AG04450 (cell line): ENCODE measurements at regions not wholly inside any gene's neighbourhood (a gene's known extent, or its start where the extent isn't known, plus 50 kb on each side); places are given as distances from the start of the nearest gene placed in this dataset. TPM values are rescaled to one million over a fixed set of nuclear protein-coding genes. Genes with fewer than 3 reads are reported as not detected.

Experiments
- CTCF ChIA-PET: fragments of 300-600, 350-600 bp; formaldehyde crosslinking; extraction: SDS; loops from one replicate; lab custom pipeline; 2022; ENCODE audit warnings: antibody characterized with exemption, inconsistent platforms; lab: Charles Lee
- POLR2A ChIA-PET: fragments of 350-600 bp; formaldehyde crosslinking; extraction: SDS; loops from one replicate; lab custom pipeline; 2021; ENCODE audit warnings: antibody characterized with exemption, inconsistent platforms; lab: Yijun Ruan, JAX
- DNase-seq: peaks from one replicate; pipeline ENCODE4 v3.0.0-alpha.2; 2011; ENCODE audit warnings: low read depth, low spot score
- H3K27ac ChIP-seq: one replicate; pipeline ENCODE4 v1.5.1; 2012; ENCODE audit warnings: low read depth, low read length, control low read depth
- H3K27me3 ChIP-seq: one replicate; pipeline ENCODE4 v1.6.0; 2012; ENCODE audit warnings: low read length; ENCODE audit not compliant: control insufficient read depth, insufficient read depth
- H3K4me3 ChIP-seq: 2 replicates; pipeline ENCODE4 v1.5.1; 2011; ENCODE audit warnings: mild to moderate bottlenecking, low read depth, low read length, control low read depth
- H3K9me3 ChIP-seq: 2 replicates; pipeline ENCODE4 v1.5.1; 2012; ENCODE audit warnings: low read length; ENCODE audit not compliant: control insufficient read depth, insufficient read depth
- small RNA-seq: library from RNA; depleted of rRNA; stranded (forward); fragments of <200 nt; gene quantifications from one replicate; pipeline ENCODE3, GENCODE V24; 2012; ENCODE audit warnings: low read depth; ENCODE audit not compliant: insufficient read length
- TF ChIP-seq, protein P1 (sequence below): IDR thresholded peaks from 2 replicates; pipeline ENCODE4 v1.5.1; 2011; ENCODE audit warnings: low read depth, low read length, control low read depth, inconsistent platforms

DNA sequence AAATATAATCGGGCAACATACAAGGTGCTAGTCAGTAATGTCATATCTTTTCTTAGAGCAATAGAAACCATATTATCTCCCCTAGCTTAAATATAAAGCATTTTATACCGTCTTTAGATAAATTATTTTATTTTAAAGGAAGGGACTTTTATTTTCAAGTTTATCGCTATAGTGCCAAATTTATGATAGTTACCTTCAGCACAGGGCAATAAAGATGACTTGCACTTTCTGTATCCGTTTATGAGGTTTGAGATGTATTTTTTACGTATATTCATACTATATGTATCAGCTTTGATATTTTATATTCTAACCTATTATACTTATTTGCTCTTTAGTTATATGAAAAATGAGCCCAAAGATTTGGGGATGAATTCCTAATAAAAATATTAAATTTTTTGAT is 61.6 kb upstream of the CARD18 start:
- POLR2A ChIA-PET: no interaction called here
- Histone ChIP-seq H3K9me3 (no peaks in the 10 kb centered on the region), H3K27ac (no peak overlapping the region), H3K27me3 (no peaks in the 10 kb centered on the region), H3K4me3 (no peak overlapping the region)
- TF ChIP-seq, protein P1, sequence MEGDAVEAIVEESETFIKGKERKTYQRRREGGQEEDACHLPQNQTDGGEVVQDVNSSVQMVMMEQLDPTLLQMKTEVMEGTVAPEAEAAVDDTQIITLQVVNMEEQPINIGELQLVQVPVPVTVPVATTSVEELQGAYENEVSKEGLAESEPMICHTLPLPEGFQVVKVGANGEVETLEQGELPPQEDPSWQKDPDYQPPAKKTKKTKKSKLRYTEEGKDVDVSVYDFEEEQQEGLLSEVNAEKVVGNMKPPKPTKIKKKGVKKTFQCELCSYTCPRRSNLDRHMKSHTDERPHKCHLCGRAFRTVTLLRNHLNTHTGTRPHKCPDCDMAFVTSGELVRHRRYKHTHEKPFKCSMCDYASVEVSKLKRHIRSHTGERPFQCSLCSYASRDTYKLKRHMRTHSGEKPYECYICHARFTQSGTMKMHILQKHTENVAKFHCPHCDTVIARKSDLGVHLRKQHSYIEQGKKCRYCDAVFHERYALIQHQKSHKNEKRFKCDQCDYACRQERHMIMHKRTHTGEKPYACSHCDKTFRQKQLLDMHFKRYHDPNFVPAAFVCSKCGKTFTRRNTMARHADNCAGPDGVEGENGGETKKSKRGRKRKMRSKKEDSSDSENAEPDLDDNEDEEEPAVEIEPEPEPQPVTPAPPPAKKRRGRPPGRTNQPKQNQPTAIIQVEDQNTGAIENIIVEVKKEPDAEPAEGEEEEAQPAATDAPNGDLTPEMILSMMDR: no peak
- no peak for DNase-seq
- CTCF ChIA-PET: no interaction called here

DNA sequence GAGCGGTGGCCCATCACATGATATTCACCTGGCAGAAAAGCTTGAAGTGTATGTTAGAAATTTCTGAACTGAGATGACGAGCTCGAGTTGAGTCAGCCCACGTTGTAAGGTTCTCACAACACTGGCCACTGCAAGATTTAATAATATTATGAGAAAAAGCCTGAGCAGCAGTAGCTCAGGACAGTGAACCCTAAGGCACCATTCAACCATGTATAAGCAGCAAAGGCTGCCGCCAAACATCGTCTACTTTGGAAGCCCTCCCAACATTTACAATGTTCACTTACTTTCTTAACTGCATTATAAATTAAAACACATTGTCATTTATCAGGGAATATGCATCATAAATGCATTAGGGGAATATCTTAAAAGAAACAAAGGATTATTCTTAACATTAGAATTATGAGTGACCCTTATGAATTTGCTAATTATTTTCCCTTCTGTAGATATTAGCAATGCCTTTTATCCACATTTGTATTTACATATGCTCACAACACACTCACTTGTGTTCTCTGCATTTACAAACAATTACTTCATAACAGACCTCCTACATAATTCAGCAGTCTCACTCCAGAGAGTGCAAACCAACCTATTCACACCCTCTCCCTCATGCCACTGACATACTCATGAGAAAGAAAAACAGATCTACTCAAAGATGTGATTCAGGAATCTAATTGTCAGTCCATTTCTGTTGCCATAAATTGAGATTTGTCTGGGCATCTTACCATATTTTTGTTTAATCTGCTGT is 57.7 kb upstream of the CARD18 start:
- ChIA-PET CTCF (no interaction called here), POLR2A (no interaction called here)
- Histone ChIP-seq H3K9me3 (no peaks in the 10 kb centered on the region), H3K27me3 (no peaks in the 10 kb centered on the region), H3K27ac (no peak overlapping the region), H3K4me3 (no peak overlapping the region)
- DNase-seq: no peak
- TF ChIP-seq, protein P1: no peak

DNA sequence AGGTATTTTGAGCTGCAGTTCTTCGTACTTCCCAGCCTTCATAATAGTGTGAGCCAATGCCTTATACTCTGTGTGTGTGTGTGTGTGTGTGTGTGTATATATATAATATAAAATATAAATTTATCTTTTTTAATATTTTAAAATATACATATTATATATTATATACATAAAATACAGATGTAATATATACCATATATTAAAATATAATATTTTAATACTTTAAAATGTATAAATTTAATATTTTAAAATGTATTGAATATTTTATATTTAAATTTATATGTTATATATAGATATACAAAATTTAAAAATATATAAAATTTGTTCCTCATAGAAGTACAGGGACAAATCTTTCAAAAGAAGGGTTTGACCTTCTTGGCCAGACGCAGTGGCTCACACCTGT is 53.7 kb upstream of the CARD18 start:
- POLR2A ChIA-PET: no interaction called here
- TF ChIP-seq, protein P1: no peak
- CTCF ChIA-PET: no interaction called here

DNA sequence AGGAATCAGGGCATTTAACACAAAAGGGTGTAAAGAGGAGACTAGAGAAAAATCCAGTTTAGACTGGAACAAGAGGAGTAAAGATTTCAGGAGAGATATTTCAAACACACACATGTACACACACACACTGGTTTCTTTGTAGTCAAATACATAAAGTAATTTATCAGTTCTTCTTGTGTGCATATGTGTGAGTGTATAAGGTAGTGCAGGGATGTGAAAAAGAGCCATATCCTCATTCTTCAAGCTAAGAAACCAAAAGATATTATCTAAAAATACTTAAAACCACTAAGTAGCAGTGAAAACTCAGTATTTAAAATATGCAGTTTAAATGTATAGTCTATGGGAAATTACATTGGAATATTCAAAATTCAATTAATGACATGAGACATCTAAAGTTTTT is 52.5 kb upstream of the CARD18 start:
- Histone ChIP-seq H3K4me3 (no peak overlapping the region), H3K9me3 (no peaks in the 10 kb centered on the region), H3K27ac (no peak overlapping the region), H3K27me3 (no peaks in the 10 kb centered on the region)
- ChIA-PET POLR2A (no interaction called here), CTCF (no interaction called here)
- TF ChIP-seq, protein P1: no peak
- DNase-seq: no peak

More for the DNA sequence above, 53.7 kb upstream of the CARD18 start:
- H3K27ac ChIP-seq: no peak overlapping the region
- H3K9me3 ChIP-seq: no peaks in the 10 kb centered on the region
- no peak overlapping the region for H3K4me3 ChIP-seq
- no peak for DNase-seq
- H3K27me3 ChIP-seq: no peaks in the 10 kb centered on the region

DNA sequence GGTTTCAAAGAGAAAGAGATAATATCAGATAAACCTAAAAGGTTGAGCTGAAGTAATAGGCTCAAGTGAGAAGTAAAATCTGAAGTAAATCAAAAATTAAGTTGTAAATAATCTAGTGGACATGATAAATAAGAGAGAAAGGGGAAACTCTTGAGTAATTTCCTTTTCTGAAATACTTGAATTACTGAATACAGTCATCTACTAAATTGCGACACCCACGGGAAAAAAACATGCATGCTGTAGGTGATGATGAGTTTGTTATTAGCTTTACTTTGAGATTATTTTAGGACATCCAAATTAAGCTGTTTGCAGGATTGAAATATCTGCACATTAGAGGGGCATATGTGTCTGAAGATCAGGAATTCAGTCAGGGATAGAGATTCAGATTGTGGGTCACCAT is 50.0 kb upstream of the CARD18 start:
- TF ChIP-seq, protein P1: no peak
- no peak overlapping the region for H3K4me3 ChIP-seq
- no peaks in the 10 kb centered on the region for H3K9me3 ChIP-seq
- CTCF ChIA-PET: no interaction called here
- H3K27ac ChIP-seq: no peak overlapping the region
- no peak for DNase-seq
- POLR2A ChIA-PET: no interaction called here
- H3K27me3 ChIP-seq: no peaks in the 10 kb centered on the region

Small RNA genes lying in the stretch of these regions (small RNA-seq; reads per million reads assigned to genes)
- gene AP003181.1: not detected
- not detected for gene RF00017
